Lower leg skin (tissue), 3 donors: ENCODE measurements at regions not wholly inside any gene's neighbourhood (a gene's known extent, or its start where the extent isn't known, plus 50 kb on each side); places are given as distances from the start of the nearest gene placed in this dataset.

Experiments
- CTCF ChIP-seq, 3 donors: fragments of 450-650 bp; IDR thresholded peaks; one replicate each; pipeline ENCODE4 v1.5.1; 2016; ENCODE audit warnings: antibody characterized with exemption in 3 of 3, mild to moderate bottlenecking in 3 of 3, moderate library complexity in 2 of 3
- POLR2A ChIP-seq, 2 donors: fragments of 450-650 bp; IDR thresholded peaks; one replicate each; pipeline ENCODE4 v1.6.1; 2016 to 2017; ENCODE audit warnings: antibody characterized with exemption in 2 of 2, mild to moderate bottlenecking in 1 of 2, moderate library complexity in 1 of 2

GRCh38 chr16:79463841-79464240 lies 136.7 kb downstream of the MAF start:
- no peak for TF ChIP-seq POLR2A (IDR thresholded peaks at IDR 0.05)
- TF ChIP-seq CTCF (IDR thresholded peaks at IDR 0.05), result no peak
